ENCODE measurements at regions not wholly inside any gene's neighbourhood (a gene's known extent, or its start where the extent isn't known, plus 50 kb on each side); places are given as distances from the start of the nearest gene placed in this dataset.

GRCh38 chr13:73177017-73177416, 118.2 kb downstream of the KLF5 start:
- no peak for TF ChIP-seq EZH2phosphoT487 (IDR thresholded peaks at IDR 0.05; ENCODE audit: borderline replicate concordance, low read length)
- no peak for TF ChIP-seq EZH2 (IDR thresholded peaks at IDR 0.05; ENCODE audit: low read length, unreplicated experiment)
- no peak for TF ChIP-seq CTCF (conservative IDR thresholded peaks at IDR 0.05; ENCODE audit: low read depth, low read length)
- H3K27me3 ChIP-seq (ENCODE audit: low read length) = no peaks in the 10 kb centered on the region
- H3F3A ChIP-seq (ENCODE audit: low read length, unreplicated experiment) = no peaks in the 10 kb centered on the region
- no TSS peak for BruUV-seq (replicated peaks)
- H3K9me2 ChIP-seq (replicated peaks; ENCODE audit: low read length) = no peaks in the 10 kb centered on the region
- no peak overlapping the region for H2AFZ ChIP-seq (ENCODE audit: low read length)
- DNase-seq (no peak), ATAC-seq (no peak)
- H3K9ac ChIP-seq (ENCODE audit: low read length) = no peak overlapping the region
- H3K27ac ChIP-seq (ENCODE audit: low read length) = no peak overlapping the region
- no peak overlapping the region for H3K4me3 ChIP-seq (ENCODE audit: low read length)
- intact Hi-C loops (cut with micrococcal nuclease) = loop anchor here (10.0 kb wide), 2 partner anchors 248 to 928 kb away; no protein-coding TSS in a partner anchor
- no peaks in the 10 kb centered on the region for H3K79me2 ChIP-seq (ENCODE audit: low read length)
- ChIA-PET CTCF (no interaction called here), POLR2A (ENCODE audit: unreplicated experiment) (no interaction called here)
- H3K36me3 ChIP-seq (ENCODE audit: low read depth, low read length) = no peaks in the 10 kb centered on the region
- H4K20me1 ChIP-seq (ENCODE audit: low read length) = no peaks in the 10 kb centered on the region
- H3K4me2 ChIP-seq (ENCODE audit: low read length) = no peak overlapping the region
- no peaks in the 10 kb centered on the region for H3K9me3 ChIP-seq (ENCODE audit: low read length)
- peaks cover 26% of the 10 kb centered on the region for H3K4me1 ChIP-seq (ENCODE audit: insufficient read depth, low read length)

- Histone ChIP-seq H3K9me2 (replicated peaks; ENCODE audit: low read length) (no peaks in the 10 kb centered on the region), H3K4me3 (ENCODE audit: low read length) (no peak overlapping the region), H3K4me2 (ENCODE audit: low read length) (no peak overlapping the region), H3K9me3 (ENCODE audit: low read length) (no peaks in the 10 kb centered on the region), H3F3A (ENCODE audit: low read length, unreplicated experiment) (peaks cover 5% of the 10 kb centered on the region), H3K9ac (ENCODE audit: low read length) (no peak overlapping the region), H3K79me2 (ENCODE audit: low read length) (no peaks in the 10 kb centered on the region), H3K4me1 (ENCODE audit: insufficient read depth, low read length) (peaks cover 40% of the 10 kb centered on the region), H3K27ac (ENCODE audit: low read length) (no peak overlapping the region), H2AFZ (ENCODE audit: low read length) (no peak overlapping the region), H3K36me3 (ENCODE audit: low read depth, low read length) (no peaks in the 10 kb centered on the region), H4K20me1 (ENCODE audit: low read length) (no peaks in the 10 kb centered on the region), H3K27me3 (ENCODE audit: low read length) (no peaks in the 10 kb centered on the region)
- TF ChIP-seq EZH2 (IDR thresholded peaks at IDR 0.05; ENCODE audit: low read length, unreplicated experiment) (no peak), CTCF (conservative IDR thresholded peaks at IDR 0.05; ENCODE audit: low read depth, low read length) (no peak), EZH2phosphoT487 (IDR thresholded peaks at IDR 0.05; ENCODE audit: borderline replicate concordance, low read length) (no peak)
- intact Hi-C loops (cut with micrococcal nuclease) = loop anchor here (10.0 kb wide), 2 partner anchors 250 to 930 kb away; no protein-coding TSS in a partner anchor
- CTCF ChIA-PET = no interaction called here
- ATAC-seq = no peak
- BruUV-seq (replicated peaks) = no TSS peak
- no peak for DNase-seq
- POLR2A ChIA-PET (ENCODE audit: unreplicated experiment) = no interaction called here
These were observed 115.8 kb downstream of the KLF5 start for GRCh38 chr13:73174521-73175010.

- no peak for ATAC-seq
- TF ChIP-seq EZH2 (IDR thresholded peaks at IDR 0.05; ENCODE audit: low read length, unreplicated experiment) = no peak
- TF ChIP-seq EZH2phosphoT487 (IDR thresholded peaks at IDR 0.05; ENCODE audit: borderline replicate concordance, low read length) = no peak
- no peak for TF ChIP-seq CTCF (conservative IDR thresholded peaks at IDR 0.05; ENCODE audit: low read depth, low read length)
- ChIA-PET POLR2A (ENCODE audit: unreplicated experiment) (no interaction called here), CTCF (no interaction called here)
- Histone ChIP-seq H3K9me2 (replicated peaks; ENCODE audit: low read length) (no peaks in the 10 kb centered on the region), H3K36me3 (ENCODE audit: low read depth, low read length) (no peaks in the 10 kb centered on the region), H3K4me2 (ENCODE audit: low read length) (no peak overlapping the region), H3K27ac (ENCODE audit: low read length) (peak overlapping the region; percentile 100), H3F3A (ENCODE audit: low read length, unreplicated experiment) (peaks cover 5% of the 10 kb centered on the region), H3K27me3 (ENCODE audit: low read length) (no peaks in the 10 kb centered on the region), H4K20me1 (ENCODE audit: low read length) (no peaks in the 10 kb centered on the region), H2AFZ (ENCODE audit: low read length) (no peak overlapping the region), H3K4me3 (ENCODE audit: low read length) (no peak overlapping the region), H3K9me3 (ENCODE audit: low read length) (no peaks in the 10 kb centered on the region), H3K9ac (ENCODE audit: low read length) (peak overlapping the region; percentile 95; the same call in 1 of the 2 replicates), H3K4me1 (ENCODE audit: insufficient read depth, low read length) (peaks cover 50% of the 10 kb centered on the region), H3K79me2 (ENCODE audit: low read length) (no peaks in the 10 kb centered on the region)
- intact Hi-C loops (cut with micrococcal nuclease) = loop anchor here (10.0 kb wide), 2 partner anchors 251 to 931 kb away; no protein-coding TSS in a partner anchor
- BruUV-seq (replicated peaks) = no TSS peak
- peak; percentile 55 for DNase-seq
These were observed 114.5 kb downstream of the KLF5 start for GRCh38 chr13:73173279-73173811.

All from PC-3 (cell line).